Stomach (tissue), 4 donors: ENCODE measurements at regions not wholly inside any gene's neighbourhood (a gene's known extent, or its start where the extent isn't known, plus 50 kb on each side); places are given as distances from the start of the nearest gene placed in this dataset.

Experiments used
- EP300 ChIP-seq: sonication (generic); formaldehyde crosslinking; IDR thresholded peaks from one replicate; pipeline ENCODE4 v1.6.1; 2017; ENCODE audit warnings: antibody characterized with exemption
- POLR2A ChIP-seq, 4 donors: fragments of 450-650 bp; IDR thresholded peaks; one replicate each; pipeline ENCODE4 v1.6.1; 2016; ENCODE audit warnings: antibody characterized with exemption in 4 of 4, control low read depth in 2 of 4, mild to moderate bottlenecking in 1 of 4, moderate library complexity in 1 of 4
- POLR2AphosphoS5 ChIP-seq, 3 donors: sonication (generic); formaldehyde crosslinking; IDR thresholded peaks; one replicate each; pipeline ENCODE4 v1.6.1; 2016; ENCODE audit warnings: antibody characterized with exemption in 3 of 3
- TF ChIP-seq, protein P1 (sequence below), 7 experiments: fragments of 450-650 bp in 4 of 7; fragments of 200-600 bp in 3 of 7; sonication (generic) in 3 of 7; IDR thresholded peaks; one replicate each; pipeline ENCODE4 v1.5.1; 2016 to 2019; ENCODE audit warnings: antibody characterized with exemption in 7 of 7, control low read depth in 2 of 7, mild to moderate bottlenecking in 1 of 7

DNA sequence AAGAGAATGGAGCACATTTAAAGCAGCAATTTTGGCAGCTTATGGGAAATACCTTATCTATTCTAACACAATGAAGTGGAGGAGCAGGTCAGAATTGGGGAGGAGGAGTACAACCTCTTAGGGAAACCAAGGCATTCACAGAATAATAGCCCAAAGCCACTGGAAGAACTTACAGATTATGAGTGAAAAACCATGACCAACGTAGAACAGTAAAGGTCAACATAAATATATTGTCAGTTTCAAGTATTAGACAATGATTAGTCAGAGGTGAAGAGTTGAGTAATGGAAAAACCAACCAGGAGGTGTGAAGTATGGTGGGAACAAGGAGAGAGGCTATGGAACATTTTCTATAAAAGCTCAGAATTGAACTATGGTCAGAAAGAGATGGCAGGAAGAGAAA lies 304.3 kb upstream of the SP4 start:
- TF ChIP-seq, protein P1, sequence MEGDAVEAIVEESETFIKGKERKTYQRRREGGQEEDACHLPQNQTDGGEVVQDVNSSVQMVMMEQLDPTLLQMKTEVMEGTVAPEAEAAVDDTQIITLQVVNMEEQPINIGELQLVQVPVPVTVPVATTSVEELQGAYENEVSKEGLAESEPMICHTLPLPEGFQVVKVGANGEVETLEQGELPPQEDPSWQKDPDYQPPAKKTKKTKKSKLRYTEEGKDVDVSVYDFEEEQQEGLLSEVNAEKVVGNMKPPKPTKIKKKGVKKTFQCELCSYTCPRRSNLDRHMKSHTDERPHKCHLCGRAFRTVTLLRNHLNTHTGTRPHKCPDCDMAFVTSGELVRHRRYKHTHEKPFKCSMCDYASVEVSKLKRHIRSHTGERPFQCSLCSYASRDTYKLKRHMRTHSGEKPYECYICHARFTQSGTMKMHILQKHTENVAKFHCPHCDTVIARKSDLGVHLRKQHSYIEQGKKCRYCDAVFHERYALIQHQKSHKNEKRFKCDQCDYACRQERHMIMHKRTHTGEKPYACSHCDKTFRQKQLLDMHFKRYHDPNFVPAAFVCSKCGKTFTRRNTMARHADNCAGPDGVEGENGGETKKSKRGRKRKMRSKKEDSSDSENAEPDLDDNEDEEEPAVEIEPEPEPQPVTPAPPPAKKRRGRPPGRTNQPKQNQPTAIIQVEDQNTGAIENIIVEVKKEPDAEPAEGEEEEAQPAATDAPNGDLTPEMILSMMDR (IDR thresholded peaks at IDR 0.05), result no peak
- no peak for TF ChIP-seq POLR2A (IDR thresholded peaks at IDR 0.05)
- TF ChIP-seq EP300, result no peak
- TF ChIP-seq POLR2AphosphoS5 (IDR thresholded peaks at IDR 0.05), result no peak
